ENCODE measurements at regions not wholly inside any gene's neighbourhood (a gene's known extent, or its start where the extent isn't known, plus 50 kb on each side); places are given as distances from the start of the nearest gene placed in this dataset.
A peak's percentile ranks its signal among the peaks of the same experiment; 100 is the strongest.

DNA sequence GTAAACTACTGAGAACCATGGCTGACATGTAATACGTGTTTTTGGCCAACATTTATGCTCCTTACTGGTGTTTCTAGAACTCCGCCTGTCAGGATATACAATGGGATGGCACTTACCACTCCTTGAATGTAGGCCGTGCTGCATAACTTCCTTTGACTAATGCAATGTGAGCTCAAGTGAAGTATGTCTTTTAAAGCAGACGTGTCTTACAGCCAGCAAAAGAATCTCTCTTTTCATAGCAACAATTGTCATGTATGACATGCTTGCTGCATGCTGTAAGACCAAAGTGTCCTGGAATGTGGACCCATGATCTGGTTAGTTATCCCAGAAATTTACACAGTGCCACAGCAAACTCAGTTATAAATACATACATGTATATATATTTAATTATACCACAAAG is 1202.7 kb upstream of the PIK3C3 start:
- Mint-ChIP-seq H3K27me3 (no peaks in the 10 kb centered on the region), H3K9me3 (peaks cover 6% of the 10 kb centered on the region in 2 donors), H3K27ac (no peak overlapping the region), H3K4me1 (no peaks in the 10 kb centered on the region), H3K4me3 (no peak overlapping the region), H3K36me3 (no peaks in the 10 kb centered on the region)
- DNase-seq (no peak), ATAC-seq (replicated peaks) (no peak)

DNA sequence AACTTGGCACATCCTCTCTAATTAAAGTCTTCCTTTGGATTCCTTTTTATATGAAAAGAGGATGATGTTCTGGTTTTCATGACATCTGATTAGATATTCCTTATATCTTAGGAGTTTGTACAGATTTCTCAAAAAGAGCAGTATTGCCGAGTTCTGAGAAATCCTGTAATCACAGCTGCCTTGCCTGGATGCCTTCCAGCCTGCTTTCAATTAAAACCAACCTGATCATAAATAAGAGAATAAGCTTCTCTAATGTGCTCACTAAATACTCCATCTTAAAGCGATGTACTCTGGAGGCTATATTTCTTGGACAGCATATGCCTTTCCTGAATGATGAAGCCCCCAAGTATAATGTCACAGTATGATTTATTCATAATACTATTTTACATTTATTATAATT is 1203.8 kb upstream of the PIK3C3 start:
- Mint-ChIP-seq H3K36me3 (no peaks in the 10 kb centered on the region), H3K9me3 (peaks cover 6% of the 10 kb centered on the region in 2 donors), H3K4me3 (no peak overlapping the region), H3K27me3 (no peaks in the 10 kb centered on the region), H3K4me1 (no peaks in the 10 kb centered on the region), H3K27ac (no peak overlapping the region)
- DNase-seq (no peak), ATAC-seq (replicated peaks) (no peak)

GRCh38 chr18:40739029-40739428 is 1216.0 kb upstream of the PIK3C3 start:
- DNase-seq (no peak), ATAC-seq (replicated peaks) (no peak)
- H3K36me3 Mint-ChIP-seq = no peaks in the 10 kb centered on the region
- no peaks in the 10 kb centered on the region for H3K27me3 Mint-ChIP-seq
- H3K4me3 Mint-ChIP-seq = no peak overlapping the region
- peaks cover 1 to 7% of the 10 kb centered on the region in 2 donors for H3K9me3 Mint-ChIP-seq
- no peaks in the 10 kb centered on the region for H3K4me1 Mint-ChIP-seq
- H3K27ac Mint-ChIP-seq = no peak overlapping the region

GRCh38 chr18:40738321-40738880 is 1216.6 kb upstream of the PIK3C3 start:
- DNase-seq = no peak
- peak; percentile 60 to 76 for ATAC-seq (replicated peaks)
- Mint-ChIP-seq H3K9me3 (peaks cover 1 to 7% of the 10 kb centered on the region in 2 donors), H3K36me3 (no peaks in the 10 kb centered on the region), H3K4me1 (no peaks in the 10 kb centered on the region), H3K27ac (peak overlapping the region; percentile 54), H3K4me3 (no peak overlapping the region), H3K27me3 (no peaks in the 10 kb centered on the region)

DNA sequence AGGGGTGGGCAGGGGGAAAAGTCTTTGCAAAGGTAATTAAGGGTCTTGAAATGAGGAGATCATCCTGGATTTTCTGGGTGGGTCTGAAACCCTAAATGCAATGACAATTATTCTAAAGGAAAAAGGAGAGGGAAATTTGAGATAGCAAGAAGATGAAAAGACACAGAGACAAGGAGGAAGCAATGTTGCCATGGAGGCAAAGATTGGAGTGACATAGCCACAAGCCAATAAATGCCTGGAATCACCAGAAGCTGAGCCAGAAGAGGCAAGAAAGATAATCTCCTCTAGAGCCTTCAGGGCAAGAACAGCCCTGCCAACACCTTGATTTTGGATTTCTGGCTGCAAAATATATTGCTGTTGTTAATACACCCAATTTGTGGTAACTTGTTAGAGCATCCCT is 1246.3 kb upstream of the PIK3C3 start:
- no peak overlapping the region for H3K27ac Mint-ChIP-seq
- H3K9me3 Mint-ChIP-seq = peaks cover 0 to 1% of the 10 kb centered on the region in 2 donors
- H3K27me3 Mint-ChIP-seq = no peaks in the 10 kb centered on the region
- H3K4me1 Mint-ChIP-seq = no peaks in the 10 kb centered on the region
- ATAC-seq (replicated peaks) = no peak
- no peak overlapping the region for H3K4me3 Mint-ChIP-seq
- no peaks in the 10 kb centered on the region for H3K36me3 Mint-ChIP-seq
- no peak for DNase-seq

DNA sequence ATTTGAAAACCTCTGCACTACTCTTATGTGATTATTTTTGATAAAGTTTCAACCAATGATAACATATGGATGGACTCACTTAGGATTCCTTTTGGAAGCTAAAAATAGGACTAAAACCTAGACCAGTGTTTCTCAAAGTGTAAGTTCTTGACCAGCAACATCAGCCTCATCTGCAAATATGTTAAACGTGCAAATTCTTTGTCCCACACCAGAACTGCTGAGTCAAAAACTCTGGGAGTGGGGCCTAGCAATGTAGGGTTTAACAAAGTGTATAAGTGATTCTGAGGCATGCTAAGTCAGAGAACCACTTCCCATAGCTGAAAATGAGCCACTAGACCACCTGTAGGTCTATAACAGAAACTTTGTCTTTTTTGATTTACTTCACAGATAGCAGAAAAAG is 1247.2 kb upstream of the PIK3C3 start:
- peaks cover 0 to 3% of the 10 kb centered on the region in 2 donors for H3K9me3 Mint-ChIP-seq
- no peak for ATAC-seq (replicated peaks)
- no peaks in the 10 kb centered on the region for H3K4me1 Mint-ChIP-seq
- H3K27me3 Mint-ChIP-seq = no peaks in the 10 kb centered on the region
- no peak overlapping the region for H3K4me3 Mint-ChIP-seq
- no peaks in the 10 kb centered on the region for H3K36me3 Mint-ChIP-seq
- no peak overlapping the region for H3K27ac Mint-ChIP-seq
- no peak for DNase-seq

- ATAC-seq (replicated peaks) = no peak
- DNase-seq = no peak
- H3K4me1 Mint-ChIP-seq = no peaks in the 10 kb centered on the region
- no peak overlapping the region for H3K27ac Mint-ChIP-seq
- H3K36me3 Mint-ChIP-seq = no peaks in the 10 kb centered on the region
- H3K4me3 Mint-ChIP-seq = no peak overlapping the region
- no peaks in the 10 kb centered on the region for H3K27me3 Mint-ChIP-seq
- H3K9me3 Mint-ChIP-seq = peaks cover 8 to 19% of the 10 kb centered on the region in 2 donors
These were observed 1256.9 kb upstream of the PIK3C3 start for GRCh38 chr18:40698129-40698528.

GRCh38 chr18:40695526-40695925 is 1259.5 kb upstream of the PIK3C3 start:
- ATAC-seq (replicated peaks) = no peak
- no peaks in the 10 kb centered on the region for H3K4me1 Mint-ChIP-seq
- H3K36me3 Mint-ChIP-seq = no peaks in the 10 kb centered on the region
- DNase-seq = no peak
- H3K27ac Mint-ChIP-seq = no peak overlapping the region
- peaks cover 8 to 17% of the 10 kb centered on the region in 2 donors for H3K9me3 Mint-ChIP-seq
- H3K27me3 Mint-ChIP-seq = no peaks in the 10 kb centered on the region
- H3K4me3 Mint-ChIP-seq = no peak overlapping the region

GRCh38 chr18:40692871-40693270 is 1262.2 kb upstream of the PIK3C3 start:
- peaks cover 10 to 12% of the 10 kb centered on the region in 2 donors for H3K9me3 Mint-ChIP-seq
- DNase-seq (no peak), ATAC-seq (replicated peaks) (no peak)
- no peaks in the 10 kb centered on the region for H3K27me3 Mint-ChIP-seq
- no peak overlapping the region for H3K4me3 Mint-ChIP-seq
- H3K27ac Mint-ChIP-seq = no peak overlapping the region
- H3K4me1 Mint-ChIP-seq = no peaks in the 10 kb centered on the region
- H3K36me3 Mint-ChIP-seq = no peaks in the 10 kb centered on the region

DNA sequence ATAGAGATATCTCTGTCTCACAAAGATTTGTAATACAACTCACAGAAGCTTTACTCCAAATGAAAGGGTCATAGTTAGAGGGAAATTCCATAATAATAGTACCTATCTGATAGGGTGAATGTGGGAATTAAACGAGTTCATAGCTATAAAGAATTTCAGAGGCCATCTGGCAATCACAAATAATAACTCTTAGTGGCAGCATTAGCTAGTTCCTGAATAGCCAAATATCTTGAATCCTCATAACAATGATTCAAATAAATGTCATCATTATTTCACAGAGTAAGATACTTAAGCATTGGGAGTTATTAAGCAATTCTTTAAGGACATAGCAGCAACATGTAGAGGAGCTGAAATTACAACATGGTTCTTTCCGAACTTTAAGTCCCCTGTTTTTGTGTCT is 1265.0 kb upstream of the PIK3C3 start:
- Mint-ChIP-seq H3K9me3 (peaks cover 3 to 8% of the 10 kb centered on the region in 2 donors), H3K4me1 (no peaks in the 10 kb centered on the region), H3K27me3 (no peaks in the 10 kb centered on the region), H3K36me3 (no peaks in the 10 kb centered on the region), H3K4me3 (no peak overlapping the region), H3K27ac (no peak overlapping the region)
- ATAC-seq (replicated peaks) (no peak), DNase-seq (no peak)

GRCh38 chr18:40687399-40687798 is 1267.6 kb upstream of the PIK3C3 start:
- ATAC-seq (replicated peaks) = no peak
- H3K27me3 Mint-ChIP-seq = no peaks in the 10 kb centered on the region

GRCh38 chr18:40686836-40687235 is 1268.2 kb upstream of the PIK3C3 start:
- Mint-ChIP-seq H3K27me3 (no peaks in the 10 kb centered on the region), H3K27ac (no peak overlapping the region), H3K36me3 (no peaks in the 10 kb centered on the region), H3K9me3 (peaks cover 5 to 8% of the 10 kb centered on the region in 2 donors), H3K4me1 (no peaks in the 10 kb centered on the region), H3K4me3 (no peak overlapping the region)
- ATAC-seq (replicated peaks) (no peak), DNase-seq (no peak)

More at GRCh38 chr18:40687399-40687798, 1267.6 kb upstream of the PIK3C3 start:
- no peaks in the 10 kb centered on the region for H3K36me3 Mint-ChIP-seq
- H3K4me3 Mint-ChIP-seq = no peak overlapping the region
- peaks cover 3 to 8% of the 10 kb centered on the region in 2 donors for H3K9me3 Mint-ChIP-seq
- no peaks in the 10 kb centered on the region for H3K4me1 Mint-ChIP-seq
- no peak overlapping the region for H3K27ac Mint-ChIP-seq
- DNase-seq = no peak

GRCh38 chr18:40685219-40685618 is 1269.8 kb upstream of the PIK3C3 start:
- ATAC-seq (replicated peaks) = no peak
- Mint-ChIP-seq H3K4me3 (no peak overlapping the region), H3K9me3 (peaks cover 5 to 8% of the 10 kb centered on the region in 2 donors), H3K4me1 (no peaks in the 10 kb centered on the region), H3K36me3 (no peaks in the 10 kb centered on the region), H3K27me3 (no peaks in the 10 kb centered on the region), H3K27ac (no peak overlapping the region)
- DNase-seq = no peak

DNA sequence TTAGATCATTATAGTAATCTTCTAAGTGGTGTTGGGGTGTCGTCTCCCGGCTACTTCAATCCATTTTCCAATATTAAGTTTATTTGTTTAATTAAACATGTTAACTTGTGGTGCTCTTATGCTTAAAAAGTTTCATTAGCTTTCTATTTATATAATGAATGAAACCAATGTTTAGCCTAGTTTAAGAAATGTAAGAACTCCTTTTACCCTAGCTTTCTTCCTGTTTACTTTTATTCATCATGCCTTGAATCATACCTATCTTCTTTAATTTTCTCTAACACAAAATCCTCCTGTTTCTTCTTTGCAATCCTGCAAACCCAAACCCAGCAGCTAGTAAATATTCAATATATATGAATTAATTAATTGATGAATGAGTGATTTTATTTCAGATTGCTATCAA is 1276.7 kb upstream of the PIK3C3 start:
- Mint-ChIP-seq H3K36me3 (no peaks in the 10 kb centered on the region), H3K4me3 (no peak overlapping the region), H3K4me1 (no peaks in the 10 kb centered on the region)

DNA sequence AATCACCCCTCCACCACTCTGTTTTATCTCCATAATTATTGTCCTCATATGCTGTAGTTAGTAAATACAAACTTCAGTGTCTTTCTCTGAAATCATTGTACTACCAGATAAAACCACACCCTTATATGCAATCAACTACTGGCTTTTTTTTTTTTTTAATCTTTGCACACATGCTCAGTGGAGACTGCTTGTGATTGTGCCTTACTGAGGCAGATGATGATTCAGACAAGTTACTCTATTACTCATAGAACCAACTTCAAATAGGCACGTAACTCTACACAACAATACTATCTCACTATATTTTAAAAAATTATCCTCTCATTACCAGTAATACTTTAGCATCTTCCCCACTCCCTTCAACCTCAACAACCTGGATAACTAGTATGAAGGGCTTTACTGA is 1278.4 kb upstream of the PIK3C3 start:
- no peak for ATAC-seq (replicated peaks)
- H3K4me1 Mint-ChIP-seq = no peaks in the 10 kb centered on the region
- DNase-seq = no peak
- no peaks in the 10 kb centered on the region for H3K36me3 Mint-ChIP-seq
- H3K27me3 Mint-ChIP-seq = no peaks in the 10 kb centered on the region
- H3K4me3 Mint-ChIP-seq = no peak overlapping the region
- no peaks in the 10 kb centered on the region for H3K9me3 Mint-ChIP-seq
- H3K27ac Mint-ChIP-seq = no peak overlapping the region

More for the DNA sequence above, 1276.7 kb upstream of the PIK3C3 start:
- Mint-ChIP-seq H3K9me3 (peaks cover 0 to 2% of the 10 kb centered on the region in 2 donors), H3K27ac (no peak overlapping the region), H3K27me3 (no peaks in the 10 kb centered on the region)
- ATAC-seq (replicated peaks) (no peak), DNase-seq (no peak)

DNA sequence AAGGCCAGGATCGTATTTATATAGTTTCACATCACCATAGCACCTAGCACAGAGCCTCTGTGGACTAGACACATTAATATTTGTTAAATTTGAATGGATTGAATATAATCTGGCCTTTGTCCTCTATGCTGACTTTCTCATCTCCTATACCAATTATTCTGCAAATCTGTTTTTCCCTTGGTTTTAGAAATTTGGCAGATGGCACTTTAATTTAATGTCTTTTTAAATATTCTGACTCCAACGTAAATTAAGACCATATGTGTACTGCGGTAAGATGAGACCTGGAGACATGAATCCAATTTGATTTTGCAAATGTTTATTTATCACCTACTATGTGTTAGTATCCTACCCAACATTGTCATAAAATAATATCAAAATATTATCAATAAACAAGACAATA is 1281.9 kb upstream of the PIK3C3 start:
- Mint-ChIP-seq H3K4me3 (no peak overlapping the region), H3K27ac (no peak overlapping the region), H3K27me3 (no peaks in the 10 kb centered on the region), H3K36me3 (no peaks in the 10 kb centered on the region), H3K4me1 (no peaks in the 10 kb centered on the region), H3K9me3 (peaks cover 0 to 2% of the 10 kb centered on the region in 2 donors)
- ATAC-seq (replicated peaks) (no peak), DNase-seq (no peak)
